MG63 (cell line): ENCODE measurements at regions not wholly inside any gene's neighbourhood (a gene's known extent, or its start where the extent isn't known, plus 50 kb on each side); places are given as distances from the start of the nearest gene placed in this dataset.

Source experiments
- DNase-seq: peaks from one replicate; pipeline ENCODE4 v3.0.0-alpha.2; 2020
- H3K27me3 ChIP-seq: fragments of 250-450 bp; sonication (Bioruptor Pico); 2 replicates; pipeline ENCODE4 v1.5.1; 2020; ENCODE audit warnings: mild to moderate bottlenecking, moderate library complexity
- H3K36me3 ChIP-seq: fragments of 250-450 bp; sonication (Bioruptor Pico); 2 replicates; pipeline ENCODE4 v1.5.1; 2020; ENCODE audit warnings: mild to moderate bottlenecking, moderate library complexity
- H3K4me3 ChIP-seq: fragments of 250-450 bp; sonication (Bioruptor Pico); 2 replicates; pipeline ENCODE4 v1.5.1; 2020; ENCODE audit warnings: mild to moderate bottlenecking, moderate library complexity
- H3K9me3 ChIP-seq: fragments of 250-450 bp; sonication (Bioruptor Pico); 2 replicates; pipeline ENCODE4 v1.5.1; 2020; ENCODE audit warnings: mild to moderate bottlenecking, moderate library complexity

DNA sequence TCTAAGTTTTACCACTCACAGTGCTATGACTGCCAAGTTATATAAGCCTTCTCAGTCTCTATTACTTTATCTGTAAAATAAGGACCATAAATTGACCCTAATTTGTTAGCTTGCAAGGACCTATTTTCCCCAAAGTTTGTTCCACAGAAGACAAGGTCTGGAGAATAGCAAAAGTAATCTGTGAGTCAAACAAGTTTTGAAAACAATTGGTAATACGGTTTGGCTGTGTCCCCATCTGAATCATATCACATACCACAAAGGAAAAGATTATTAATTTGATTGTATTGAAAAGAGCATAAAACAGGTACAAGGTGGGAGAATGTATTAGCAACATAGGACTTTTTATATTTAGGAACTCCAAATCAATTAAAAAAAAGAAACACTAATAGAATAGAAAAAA, 124.0 kb upstream of the TARS1 start:
- peaks cover 14% of the 10 kb centered on the region for H3K9me3 ChIP-seq

DNA sequence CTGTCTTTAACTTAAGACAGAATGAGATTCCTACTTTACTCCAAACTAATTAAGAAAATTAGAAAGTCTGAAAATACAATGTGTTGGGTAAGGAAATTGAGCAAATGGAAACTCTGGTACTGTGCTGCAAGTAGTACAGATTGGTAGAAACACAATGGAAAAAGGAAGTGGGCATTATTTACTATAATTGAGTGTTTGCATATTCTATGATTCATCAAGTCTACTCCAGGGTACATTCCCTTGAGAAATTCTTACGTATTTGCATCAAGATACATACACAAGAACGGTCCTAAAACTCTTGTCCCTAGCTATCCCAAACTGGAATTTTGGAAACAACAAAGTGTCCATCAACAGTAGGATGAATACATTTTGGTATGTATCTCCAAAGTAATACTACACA, 123.5 kb upstream of the TARS1 start:
- no peak for DNase-seq
- Histone ChIP-seq H3K4me3 (no peak overlapping the region), H3K27me3 (no peaks in the 10 kb centered on the region), H3K36me3 (peaks cover 3% of the 10 kb centered on the region; the same call in 1 of the 2 replicates), H3K9me3 (peaks cover 14% of the 10 kb centered on the region)

More for the DNA sequence above, 124.0 kb upstream of the TARS1 start:
- Histone ChIP-seq H3K36me3 (peaks cover 3% of the 10 kb centered on the region; the same call in 1 of the 2 replicates), H3K27me3 (no peaks in the 10 kb centered on the region), H3K4me3 (no peak overlapping the region)
- DNase-seq = no peak

DNA sequence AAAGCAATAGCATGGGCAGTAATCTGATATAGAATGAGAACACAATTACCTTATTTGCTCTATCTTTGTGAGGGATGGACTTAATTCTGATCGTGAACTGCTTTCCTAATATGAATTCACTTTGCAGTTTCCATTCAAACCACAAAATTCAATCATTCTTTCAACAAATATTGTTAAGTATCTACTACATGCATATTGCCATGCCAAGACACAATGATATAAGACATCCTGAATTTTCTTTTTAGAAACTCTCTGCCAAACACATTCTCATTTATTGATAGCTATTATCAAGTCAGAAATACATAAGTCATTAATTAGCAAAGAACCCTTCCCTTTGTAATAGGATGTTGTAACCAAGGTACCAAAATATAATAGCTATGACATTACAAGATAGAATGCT, 121.6 kb upstream of the TARS1 start:
- H3K27me3 ChIP-seq = no peaks in the 10 kb centered on the region
- H3K36me3 ChIP-seq = no peaks in the 10 kb centered on the region; the same call in 1 of the 2 replicates
- no peak overlapping the region for H3K4me3 ChIP-seq
- no peak for DNase-seq
- peaks cover 5% of the 10 kb centered on the region; the same call in 1 of the 2 replicates for H3K9me3 ChIP-seq

DNA sequence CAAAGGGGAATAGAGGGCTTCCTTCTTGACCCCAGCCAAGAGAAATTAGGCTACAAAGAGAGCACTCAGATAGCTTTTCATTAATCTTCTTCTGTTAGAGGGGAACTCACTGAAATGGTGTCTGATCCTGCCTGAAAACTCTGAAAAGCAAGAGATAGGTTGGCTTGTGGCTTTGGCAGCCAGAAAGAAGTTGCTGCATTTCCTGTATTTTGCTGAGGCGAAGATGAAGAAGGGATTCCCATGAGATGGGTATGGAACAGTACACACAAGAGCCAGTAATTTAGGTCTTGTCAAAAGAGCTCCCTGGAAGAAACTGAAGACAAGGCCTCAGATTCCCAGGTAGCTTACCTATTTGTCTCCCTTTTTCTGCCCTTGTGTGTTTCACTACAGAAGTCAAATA, 120.9 kb upstream of the TARS1 start:
- H3K36me3 ChIP-seq = no peaks in the 10 kb centered on the region; the same call in 1 of the 2 replicates
- no peak for DNase-seq
- H3K9me3 ChIP-seq = peaks cover 3% of the 10 kb centered on the region; the same call in 1 of the 2 replicates
- no peak overlapping the region for H3K4me3 ChIP-seq
- H3K27me3 ChIP-seq = no peaks in the 10 kb centered on the region

DNA sequence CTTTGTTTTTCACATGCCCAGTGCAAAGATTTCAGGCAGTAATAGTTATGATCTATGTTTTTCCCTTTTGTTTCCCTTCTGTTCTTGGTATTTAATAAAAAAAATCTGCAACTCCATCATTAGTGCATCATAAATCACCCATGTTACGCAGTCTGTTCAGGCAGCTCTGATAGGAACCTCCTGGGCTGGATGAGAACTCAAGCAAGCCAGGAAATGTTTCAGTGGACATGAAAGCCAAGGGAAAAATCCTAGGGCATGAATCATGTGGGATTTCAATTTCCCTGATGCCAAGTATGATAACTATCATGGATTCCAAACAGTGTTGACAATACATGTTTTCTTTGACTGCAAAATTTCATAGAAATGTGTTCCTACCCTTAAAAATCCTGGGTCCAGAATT, 119.7 kb upstream of the TARS1 start:
- H3K4me3 ChIP-seq = no peak overlapping the region
- peak; percentile 63 for DNase-seq
- no peaks in the 10 kb centered on the region; the same call in 1 of the 2 replicates for H3K9me3 ChIP-seq
- H3K27me3 ChIP-seq = no peaks in the 10 kb centered on the region
- H3K36me3 ChIP-seq = no peaks in the 10 kb centered on the region; the same call in 1 of the 2 replicates

DNA sequence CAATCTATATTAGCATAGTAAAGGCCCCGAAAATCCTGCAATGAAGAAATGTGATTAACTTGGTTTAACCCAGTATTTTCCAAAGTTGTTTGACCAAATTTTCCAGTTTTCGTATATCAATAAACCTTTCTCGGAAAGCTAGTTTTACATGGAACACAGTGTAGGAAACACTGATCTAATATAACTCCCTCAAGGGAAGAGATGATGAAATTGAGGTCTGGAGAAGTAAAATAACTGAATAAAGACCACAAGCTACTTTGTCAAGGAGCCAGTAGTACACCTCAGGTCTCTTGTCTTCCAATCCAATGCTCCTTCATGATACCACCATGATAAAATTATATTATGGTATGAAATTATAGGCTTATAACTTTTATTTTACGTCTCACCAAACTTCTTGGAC, 118.1 kb upstream of the TARS1 start:
- Histone ChIP-seq H3K4me3 (no peak overlapping the region), H3K9me3 (no peaks in the 10 kb centered on the region; the same call in 1 of the 2 replicates), H3K27me3 (no peaks in the 10 kb centered on the region), H3K36me3 (no peaks in the 10 kb centered on the region; the same call in 1 of the 2 replicates)
- no peak for DNase-seq

DNA sequence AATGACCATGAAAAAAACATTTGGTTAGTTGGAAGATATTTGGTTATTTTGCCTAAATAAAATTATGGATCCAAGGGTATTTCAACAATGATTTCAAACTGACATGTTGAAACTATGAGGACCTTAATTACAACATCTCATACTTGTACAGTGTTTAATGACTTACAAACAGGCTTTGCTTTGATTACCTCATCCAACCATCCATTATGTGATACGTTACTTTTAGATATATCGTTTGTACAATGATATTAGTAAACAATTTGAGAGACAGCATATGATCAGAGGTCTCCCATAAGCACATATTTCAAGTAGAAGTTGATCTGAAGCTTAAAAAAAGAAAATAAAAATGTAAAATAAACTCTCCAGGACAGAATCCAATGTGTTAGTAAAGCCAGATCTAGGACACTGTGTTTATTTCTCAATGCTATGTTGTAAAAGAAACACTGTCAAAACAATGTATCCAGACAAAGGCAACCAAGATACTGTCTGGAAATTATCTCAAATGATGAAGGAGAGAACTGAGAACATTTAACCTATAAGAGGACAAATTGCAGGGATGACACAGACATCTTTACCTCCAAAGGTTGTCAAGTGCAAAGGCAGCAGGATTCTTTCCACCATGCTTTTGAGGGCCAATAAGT, 116.0 kb upstream of the TARS1 start:
- Histone ChIP-seq H3K27me3 (no peaks in the 10 kb centered on the region), H3K4me3 (no peak overlapping the region)
- no peak for DNase-seq

DNA sequence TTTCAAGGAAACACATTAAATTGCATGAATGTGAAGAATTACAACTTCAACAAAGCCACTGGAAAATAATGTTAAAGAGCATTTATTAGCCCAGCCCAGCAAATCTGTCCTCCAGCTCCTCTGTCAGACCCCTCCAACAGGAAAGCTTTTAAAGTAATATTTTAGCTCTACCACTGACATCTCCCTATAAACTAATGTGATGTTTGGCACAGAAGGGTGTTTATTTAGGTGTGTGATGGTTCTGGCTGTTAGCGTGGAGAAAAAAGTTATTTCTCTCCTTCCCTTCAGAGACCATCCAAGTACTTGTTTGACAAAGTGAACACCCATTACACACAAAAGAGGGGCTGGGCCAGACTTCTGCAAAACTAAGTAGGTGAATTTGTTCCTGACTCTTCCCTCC, 111.9 kb upstream of the TARS1 start:
- Histone ChIP-seq H3K36me3 (no peaks in the 10 kb centered on the region), H3K27me3 (no peaks in the 10 kb centered on the region), H3K9me3 (no peaks in the 10 kb centered on the region; the same call in 1 of the 2 replicates), H3K4me3 (no peak overlapping the region)
- DNase-seq = no peak

More for the DNA sequence above, 116.0 kb upstream of the TARS1 start:
- H3K36me3 ChIP-seq = no peaks in the 10 kb centered on the region
- no peaks in the 10 kb centered on the region; the same call in 1 of the 2 replicates for H3K9me3 ChIP-seq

DNA sequence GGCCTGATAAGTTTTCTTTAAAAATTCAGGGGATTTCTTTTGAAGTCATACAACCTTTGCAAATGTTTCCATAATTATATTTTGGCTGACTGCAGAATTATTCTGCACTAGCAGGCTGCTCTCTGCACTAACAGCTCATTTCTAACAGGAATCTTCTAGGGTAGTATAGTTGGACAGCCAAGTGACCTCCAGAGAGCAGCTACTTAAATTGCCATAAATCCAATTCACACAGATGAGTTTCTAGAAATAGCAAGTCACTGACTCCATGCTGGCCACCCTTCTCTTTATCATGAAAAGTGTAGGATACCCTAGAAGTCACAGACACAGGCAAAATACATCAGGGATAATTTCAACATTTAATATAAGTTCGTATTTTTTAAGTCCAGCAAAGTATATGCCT, 110.9 kb upstream of the TARS1 start:
- no peak for DNase-seq
- Histone ChIP-seq H3K9me3 (peaks cover 4% of the 10 kb centered on the region; the same call in 1 of the 2 replicates), H3K36me3 (no peaks in the 10 kb centered on the region), H3K27me3 (no peaks in the 10 kb centered on the region), H3K4me3 (no peak overlapping the region)

DNA sequence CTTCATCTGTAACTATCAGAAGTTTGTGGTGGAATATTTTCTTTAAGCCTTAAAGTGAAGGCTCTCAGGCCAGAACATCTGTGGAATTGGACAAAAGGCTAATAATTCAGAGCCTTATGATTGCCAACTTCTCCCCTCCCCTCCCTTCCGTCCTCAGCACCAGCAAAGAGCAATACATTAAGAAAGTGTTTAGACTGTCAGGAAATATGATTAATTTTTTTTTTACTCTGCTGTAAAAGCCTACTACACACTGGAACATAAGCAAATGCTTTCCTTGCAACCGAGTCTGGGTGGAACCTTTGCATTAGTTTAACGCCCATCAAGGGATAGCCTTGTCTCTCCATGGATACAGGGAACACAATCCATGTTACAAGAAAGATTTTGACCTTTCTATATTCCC, 110.3 kb upstream of the TARS1 start:
- H3K9me3 ChIP-seq = peaks cover 9% of the 10 kb centered on the region; the same call in 1 of the 2 replicates
- DNase-seq = no peak
- no peaks in the 10 kb centered on the region for H3K36me3 ChIP-seq
- no peak overlapping the region for H3K4me3 ChIP-seq
- no peaks in the 10 kb centered on the region for H3K27me3 ChIP-seq

DNA sequence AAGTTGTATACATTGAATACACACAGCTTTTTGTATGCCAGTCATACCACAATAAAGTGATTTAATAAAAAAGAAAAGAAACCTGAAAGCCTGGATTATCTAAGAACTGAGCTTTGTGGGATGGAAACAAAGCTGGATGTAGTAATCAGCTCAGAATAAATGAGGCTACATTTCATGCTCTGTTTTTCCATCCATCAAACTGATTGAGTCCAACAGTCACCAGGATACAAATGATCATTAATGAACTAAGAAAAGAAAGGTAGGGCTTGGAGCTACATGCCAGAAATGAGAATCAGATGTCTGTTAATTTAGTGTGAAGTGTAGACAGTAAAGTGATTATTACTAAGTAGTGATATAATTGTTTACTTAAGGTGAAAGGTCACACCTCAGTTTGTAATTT, 109.8 kb upstream of the TARS1 start:
- Histone ChIP-seq H3K27me3 (no peaks in the 10 kb centered on the region), H3K36me3 (no peaks in the 10 kb centered on the region), H3K9me3 (peaks cover 11% of the 10 kb centered on the region; the same call in 1 of the 2 replicates), H3K4me3 (no peak overlapping the region)
- no peak for DNase-seq

DNA sequence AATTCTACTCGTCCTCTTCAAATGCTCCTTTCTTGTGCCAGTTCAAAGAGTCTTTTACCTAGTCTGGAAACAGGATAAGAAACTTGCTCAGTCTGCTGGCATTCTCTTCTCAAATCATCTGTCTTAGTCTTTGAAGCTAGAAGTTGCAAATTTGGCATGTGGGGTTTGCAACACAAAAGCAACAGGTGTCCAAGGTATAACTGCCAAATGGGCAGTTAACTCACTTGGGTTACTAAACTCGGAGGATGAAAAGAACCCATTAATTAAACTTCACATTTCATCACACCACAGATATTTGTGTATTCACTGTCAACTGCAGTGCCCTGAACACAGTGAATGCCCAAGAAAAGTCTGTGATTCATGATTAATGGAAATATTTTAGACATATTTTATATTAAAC, 108.0 kb upstream of the TARS1 start:
- DNase-seq = no peak
- no peak overlapping the region for H3K4me3 ChIP-seq
- H3K36me3 ChIP-seq = no peaks in the 10 kb centered on the region
- no peaks in the 10 kb centered on the region for H3K27me3 ChIP-seq
- H3K9me3 ChIP-seq = peaks cover 13% of the 10 kb centered on the region; the same call in 1 of the 2 replicates

DNA sequence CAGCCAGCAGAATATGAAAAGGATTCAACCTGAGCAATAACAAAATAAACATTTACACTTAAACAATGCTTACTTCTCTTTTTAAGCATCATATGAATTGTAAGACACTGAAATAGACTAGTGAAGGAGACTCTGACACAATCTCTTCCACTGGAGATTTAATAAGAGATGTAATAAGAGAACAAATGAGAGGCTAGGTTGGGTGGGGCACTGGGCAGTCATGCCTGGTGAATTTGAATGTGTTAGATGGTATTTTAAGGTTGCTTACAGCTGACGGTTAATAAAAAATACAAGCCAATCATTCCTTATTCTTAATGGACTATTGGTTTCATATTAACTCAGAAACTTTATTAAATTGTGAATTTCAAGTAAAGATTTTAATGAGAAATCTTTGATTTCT, 105.9 kb upstream of the TARS1 start:
- H3K36me3 ChIP-seq = no peaks in the 10 kb centered on the region
- peaks cover 13% of the 10 kb centered on the region; the same call in 1 of the 2 replicates for H3K9me3 ChIP-seq
- DNase-seq = no peak
- no peaks in the 10 kb centered on the region for H3K27me3 ChIP-seq
- no peak overlapping the region for H3K4me3 ChIP-seq

DNA sequence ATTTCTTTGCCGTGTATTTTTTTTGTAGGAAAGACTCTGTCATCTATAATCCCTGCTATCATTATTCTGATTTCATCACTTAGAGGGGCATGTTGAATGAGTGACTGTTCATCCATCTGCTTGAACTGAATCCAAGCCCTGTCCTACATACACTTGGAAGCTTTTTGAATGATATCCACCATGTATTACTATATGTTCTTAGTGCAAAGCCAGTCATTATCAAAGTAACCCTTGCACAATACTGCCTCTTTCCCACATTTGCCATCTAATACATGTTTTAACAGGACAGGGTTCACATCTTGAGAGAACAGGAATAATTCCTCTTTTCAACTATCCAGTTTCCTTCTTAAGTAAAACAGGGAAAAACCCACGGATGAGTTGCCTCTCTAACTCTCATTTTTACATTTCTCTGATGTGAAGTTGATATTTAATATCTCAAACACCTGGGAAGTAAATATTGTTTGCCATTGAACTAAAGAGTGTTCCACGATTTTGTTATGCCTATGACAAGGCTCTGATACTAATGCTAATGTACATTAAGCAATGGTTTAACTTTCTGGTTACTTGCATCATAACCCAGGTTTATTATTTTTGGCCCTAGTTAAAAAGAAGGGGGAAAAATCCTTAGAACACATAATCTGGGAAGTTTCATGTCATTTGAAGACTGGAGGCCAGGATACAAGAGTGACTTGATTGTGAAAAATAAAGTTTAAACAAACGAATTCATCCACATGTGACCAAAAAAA, 103.7 kb upstream of the TARS1 start:
- peaks cover 15% of the 10 kb centered on the region; the same call in 1 of the 2 replicates for H3K9me3 ChIP-seq
- H3K4me3 ChIP-seq = no peak overlapping the region
- H3K36me3 ChIP-seq = no peaks in the 10 kb centered on the region
- DNase-seq = no peak
- no peaks in the 10 kb centered on the region for H3K27me3 ChIP-seq

DNA sequence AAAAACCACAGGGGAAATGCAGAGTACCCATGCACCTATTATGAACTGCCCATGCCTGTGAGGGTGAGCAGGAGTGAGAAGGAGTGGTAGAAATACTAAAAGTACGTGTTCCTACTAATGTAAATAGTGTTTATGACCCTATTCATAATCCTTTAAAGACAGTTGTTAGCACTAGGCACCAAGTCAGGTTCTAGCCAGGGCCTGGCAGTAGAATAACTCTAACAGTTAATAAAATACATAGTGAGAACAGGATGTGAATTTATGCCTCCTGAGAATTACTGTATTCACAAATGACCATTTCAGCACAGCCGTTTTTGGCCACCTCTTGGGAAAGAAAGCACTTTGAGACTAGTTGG, 103.2 kb upstream of the TARS1 start:
- H3K36me3 ChIP-seq = no peaks in the 10 kb centered on the region
- peaks cover 15% of the 10 kb centered on the region; the same call in 1 of the 2 replicates for H3K9me3 ChIP-seq
- H3K4me3 ChIP-seq = no peak overlapping the region
- no peaks in the 10 kb centered on the region for H3K27me3 ChIP-seq
- no peak for DNase-seq

DNA sequence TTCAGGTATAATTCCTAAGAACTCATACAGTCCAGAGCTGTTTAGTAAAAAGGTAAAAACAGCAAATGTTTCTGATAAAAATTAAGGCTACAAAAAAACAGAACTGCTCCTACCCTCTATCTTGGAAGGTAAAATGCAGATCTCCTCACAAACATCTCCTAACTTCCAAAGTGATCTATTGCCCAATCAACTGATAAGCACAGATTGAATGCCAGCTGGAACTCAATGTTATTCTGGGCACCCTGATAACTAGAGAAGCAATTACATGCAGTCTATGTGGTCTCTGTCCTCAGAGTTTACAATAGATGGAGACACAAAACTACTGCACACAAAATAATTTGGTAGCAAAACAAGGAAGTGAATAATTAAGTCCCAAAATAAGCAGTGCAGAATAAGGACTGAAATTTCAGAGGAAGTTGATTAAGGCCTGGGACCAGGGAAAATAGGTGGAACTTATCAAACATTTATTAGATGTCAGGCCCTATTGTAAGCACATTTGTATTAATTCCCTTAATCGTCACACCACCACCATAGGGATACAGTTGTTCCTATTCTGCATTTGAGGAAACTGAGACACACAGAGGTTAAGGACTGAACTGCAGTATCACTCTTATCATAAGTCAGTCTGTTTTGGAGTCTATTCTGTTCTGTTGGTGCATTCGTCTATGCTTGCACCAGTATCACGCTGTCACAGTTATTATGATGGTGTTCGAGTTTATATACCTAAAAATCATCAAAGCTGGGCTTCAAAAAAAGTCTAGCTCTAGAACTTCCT, 102.2 kb upstream of the TARS1 start:
- DNase-seq = no peak
- H3K36me3 ChIP-seq = no peaks in the 10 kb centered on the region
- H3K9me3 ChIP-seq = peaks cover 15% of the 10 kb centered on the region; the same call in 1 of the 2 replicates
- H3K27me3 ChIP-seq = no peaks in the 10 kb centered on the region
- H3K4me3 ChIP-seq = no peak overlapping the region

DNA sequence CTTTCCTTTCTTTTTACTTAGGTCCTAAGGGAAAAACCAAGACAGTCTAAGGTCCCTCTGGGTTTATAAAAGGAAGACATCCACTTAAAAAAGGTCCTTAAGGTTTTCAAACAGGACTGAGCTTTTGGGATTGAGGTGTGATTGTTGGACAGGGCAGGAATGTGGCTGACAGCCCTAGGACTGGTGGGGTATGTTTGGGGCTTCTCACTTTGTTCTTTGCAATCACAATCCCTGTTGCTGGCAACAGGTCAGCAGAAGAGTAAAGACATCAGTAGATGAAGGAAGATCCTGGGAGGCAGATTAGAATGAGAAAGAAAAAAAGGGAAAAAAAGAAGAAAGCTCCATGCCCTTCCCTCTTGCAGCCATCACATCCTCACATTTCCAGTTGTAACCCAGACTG, 101.4 kb upstream of the TARS1 start:
- Histone ChIP-seq H3K9me3 (peaks cover 15% of the 10 kb centered on the region; the same call in 1 of the 2 replicates), H3K4me3 (no peak overlapping the region), H3K36me3 (no peaks in the 10 kb centered on the region), H3K27me3 (no peaks in the 10 kb centered on the region)
- DNase-seq = no peak
